Astrocyte (in vitro differentiated cells and primary cell): ENCODE measurements at regions not wholly inside any gene's neighbourhood (a gene's known extent, or its start where the extent isn't known, plus 50 kb on each side); places are given as distances from the start of the nearest gene placed in this dataset.

ENCODE experiments used
- CTCF ChIP-seq: IDR thresholded peaks from 2 replicates; pipeline ENCODE4 v1.5.1; 2011; ENCODE audit warnings: low read depth, mild to moderate bottlenecking, inconsistent platforms, low read length, moderate library complexity; ENCODE audit not compliant: insufficient read depth
- EZH2 ChIP-seq: IDR thresholded peaks from 2 replicates; pipeline ENCODE4 v1.6.1; 2012; ENCODE audit warnings: mild to moderate bottlenecking, low read length, inconsistent platforms; ENCODE audit not compliant: insufficient read depth

- TF ChIP-seq CTCF, result no peak
- TF ChIP-seq EZH2, result no peak
Observed at GRCh38 chr6:71044753-71045152, 87.9 kb upstream of the B3GAT2 start.
